Hepatocyte (in vitro differentiated cells): ENCODE measurements at regions not wholly inside any gene's neighbourhood (a gene's known extent, or its start where the extent isn't known, plus 50 kb on each side); places are given as distances from the start of the nearest gene placed in this dataset.

Source experiments
- CTCF ChIP-seq: fragments of 200-600 bp; sonication (generic); IDR thresholded peaks from 2 replicates; pipeline ENCODE4 v1.5.1; 2016; ENCODE audit warnings: antibody characterized with exemption, mild to moderate bottlenecking; ENCODE audit not compliant: poor library complexity
- EZH2 ChIP-seq: fragments of 200-600 bp; sonication (generic); IDR thresholded peaks from 2 replicates; pipeline ENCODE4 v1.6.1; 2016; ENCODE audit warnings: antibody characterized with exemption, mild to moderate bottlenecking, borderline replicate concordance

DNA sequence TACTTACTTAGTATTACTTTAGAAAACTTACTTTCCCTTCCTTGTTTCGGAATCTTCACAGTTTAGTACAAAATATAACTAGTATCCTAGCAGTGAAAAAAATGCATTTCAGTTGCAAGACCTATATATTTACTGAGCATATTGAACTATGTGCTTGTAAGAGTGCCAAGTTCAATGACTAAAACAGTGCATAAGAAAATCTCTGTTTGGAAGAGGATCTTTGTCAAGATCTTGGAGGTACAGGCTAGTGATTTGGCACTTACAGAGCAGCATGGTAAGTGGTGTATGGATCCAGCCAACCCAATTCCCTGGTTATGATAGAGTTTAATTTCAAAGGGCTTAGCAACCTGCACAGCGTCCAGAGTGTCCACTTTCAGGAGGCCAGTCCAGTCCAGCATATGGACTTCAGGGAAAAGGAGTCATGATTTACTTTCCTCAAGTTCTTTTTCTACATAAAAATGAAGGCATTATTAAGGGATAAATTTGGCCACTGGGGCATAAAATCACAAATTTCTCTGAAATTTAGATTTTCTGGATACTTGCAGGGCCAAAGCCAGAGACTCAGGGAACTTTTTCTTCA, 625.8 kb upstream of the BCHE start:
- TF ChIP-seq CTCF (no peak), EZH2 (no peak)
